GM23338 (cell line): ENCODE measurements at regions not wholly inside any gene's neighbourhood (a gene's known extent, or its start where the extent isn't known, plus 50 kb on each side); places are given as distances from the start of the nearest gene placed in this dataset.

Experiments used
- ATAC-seq: fragments of 200-7000 bp; cut with Tn5 transposase; 3 replicates; pipeline ENCODE4 v1.9.1; 2020
- DNase-seq: peaks from one replicate; pipeline ENCODE4 v3.0.0-alpha.2; 2015; ENCODE audit warnings: low spot score
- H2AFZ ChIP-seq: fragments of 200-600 bp; sonication (generic); 2 replicates; pipeline ENCODE4 v1.8.0; 2016; ENCODE audit warnings: antibody characterized with exemption, mild to moderate bottlenecking, moderate library complexity
- H3F3A ChIP-seq: fragments of 200-600 bp; sonication (generic); replicated peaks from 2 replicates; pipeline ENCODE4 v1.8.0; 2017; ENCODE audit warnings: antibody characterized with exemption, mixed run types, low read depth
- H3K27ac ChIP-seq: fragments of 200-600 bp; sonication (generic); 2 replicates; pipeline ENCODE4 v1.6.1; 2016; ENCODE audit warnings: low read depth
- H3K27me3 ChIP-seq: fragments of 200-600 bp; sonication (generic); 2 replicates; pipeline ENCODE4 v1.8.0; 2016; ENCODE audit warnings: mild to moderate bottlenecking, mixed run types, moderate library complexity; ENCODE audit not compliant: insufficient read depth
- H3K36me3 ChIP-seq: fragments of 200-600 bp; sonication (generic); 2 replicates; pipeline ENCODE4 v1.8.0; 2016; ENCODE audit warnings: mild to moderate bottlenecking; ENCODE audit not compliant: insufficient read depth
- H3K4me1 ChIP-seq: fragments of 200-600 bp; sonication (generic); 2 replicates; pipeline ENCODE4 v1.8.0; 2016; ENCODE audit warnings: mild to moderate bottlenecking, moderate library complexity; ENCODE audit not compliant: insufficient read depth
- H3K4me2 ChIP-seq: fragments of 200-600 bp; sonication (generic); 2 replicates; pipeline ENCODE4 v1.7.1; 2017; ENCODE audit warnings: mixed run types
- H3K4me3 ChIP-seq: fragments of 200-600 bp; sonication (generic); 2 replicates; pipeline ENCODE4 v1.6.1; 2016; ENCODE audit warnings: mixed run types
- H3K79me2 ChIP-seq: fragments of 200-600 bp; sonication (generic); replicated peaks from 2 replicates; pipeline ENCODE4 v1.8.0; 2017; ENCODE audit warnings: mild to moderate bottlenecking; ENCODE audit not compliant: insufficient read depth
- H3K9me2 ChIP-seq: fragments of 200-600 bp; sonication (generic); 2 replicates; pipeline ENCODE4 v1.8.0; 2017; ENCODE audit not compliant: insufficient read depth
- H4K20me1 ChIP-seq: fragments of 200-600 bp; sonication (generic); replicated peaks from 2 replicates; pipeline ENCODE4 v1.8.0; 2017; ENCODE audit warnings: mild to moderate bottlenecking; ENCODE audit not compliant: insufficient read depth
- H3K27ac Mint-ChIP-seq: 2 replicates; pipeline ENCODE4 v1.8.0; 2020; ENCODE audit warnings: inconsistent platforms, mild to moderate bottlenecking, moderate library complexity, mixed read lengths
- H3K27me3 Mint-ChIP-seq: 3 replicates; pipeline ENCODE4 v1.8.0; 2022; ENCODE audit warnings: low read depth, mild to moderate bottlenecking, moderate library complexity, mixed read lengths, inconsistent platforms; ENCODE audit not compliant: insufficient read depth, poor library complexity
- H3K36me3 Mint-ChIP-seq: 3 replicates; pipeline ENCODE4 v1.8.0; 2021; ENCODE audit warnings: low read depth, mild to moderate bottlenecking, inconsistent platforms, moderate library complexity, mixed read lengths
- H3K4me1 Mint-ChIP-seq: 3 replicates; pipeline ENCODE4 v1.8.0; 2020; ENCODE audit warnings: mild to moderate bottlenecking, inconsistent platforms, mixed read lengths
- H3K4me3 Mint-ChIP-seq: 3 replicates; pipeline ENCODE4 v1.8.0; 2021; ENCODE audit warnings: moderate library complexity, mild to moderate bottlenecking, inconsistent platforms, mixed read lengths
- H3K9me3 Mint-ChIP-seq: 3 replicates; pipeline ENCODE4 v1.8.0; 2020; ENCODE audit warnings: moderate library complexity, mild to moderate bottlenecking, inconsistent platforms, mixed read lengths
- CREB1 ChIP-seq: fragments of 250-450 bp; sonication (Bioruptor Pico); IDR thresholded peaks from 2 replicates; pipeline ENCODE4 v1.5.0; 2020; ENCODE audit warnings: low read depth, mild to moderate bottlenecking, moderate library complexity
- EZH2 ChIP-seq: fragments of 200-600 bp; sonication (generic); IDR thresholded peaks from one replicate; pipeline ENCODE4 v1.8.0; 2017; ENCODE audit warnings: antibody characterized with exemption, mild to moderate bottlenecking, low read depth; ENCODE audit not compliant: unreplicated experiment
- JUNB ChIP-seq: IDR thresholded peaks from one replicate; pipeline ENCODE4 v1.6.1; 2016; ENCODE audit warnings: antibody characterized with exemption; ENCODE audit not compliant: unreplicated experiment
- STAT1 ChIP-seq: IDR thresholded peaks from one replicate; pipeline ENCODE4 v1.6.1; 2016; ENCODE audit warnings: antibody characterized with exemption; ENCODE audit not compliant: unreplicated experiment
- ZNF331 ChIP-seq: fragments of 250-450 bp; sonication (Bioruptor Pico); IDR thresholded peaks from 2 replicates; pipeline ENCODE4 v1.5.0; 2020; ENCODE audit warnings: low read depth, mild to moderate bottlenecking, moderate library complexity
- TF ChIP-seq, protein P1 (sequence below), 2 experiments: fragments of 200-600 bp in 1 of 2; sonication (generic) in 1 of 2; conservative IDR thresholded peaks; 2 replicates each; pipeline versions ENCODE4 v1.5.1 to v1.6.1; 2016 to 2017; ENCODE audit warnings: antibody characterized with exemption in 2 of 2, low read depth in 2 of 2, mild to moderate bottlenecking in 2 of 2, moderate library complexity in 1 of 2
- TF ChIP-seq, protein P2 (sequence below): IDR thresholded peaks from 2 replicates; pipeline ENCODE4 v1.6.1; 2016; ENCODE audit warnings: antibody characterized with exemption
- TF ChIP-seq, protein P3 (sequence below): IDR thresholded peaks from one replicate; pipeline ENCODE4 v1.6.1; 2018; ENCODE audit warnings: antibody characterized with exemption; ENCODE audit not compliant: unreplicated experiment

DNA sequence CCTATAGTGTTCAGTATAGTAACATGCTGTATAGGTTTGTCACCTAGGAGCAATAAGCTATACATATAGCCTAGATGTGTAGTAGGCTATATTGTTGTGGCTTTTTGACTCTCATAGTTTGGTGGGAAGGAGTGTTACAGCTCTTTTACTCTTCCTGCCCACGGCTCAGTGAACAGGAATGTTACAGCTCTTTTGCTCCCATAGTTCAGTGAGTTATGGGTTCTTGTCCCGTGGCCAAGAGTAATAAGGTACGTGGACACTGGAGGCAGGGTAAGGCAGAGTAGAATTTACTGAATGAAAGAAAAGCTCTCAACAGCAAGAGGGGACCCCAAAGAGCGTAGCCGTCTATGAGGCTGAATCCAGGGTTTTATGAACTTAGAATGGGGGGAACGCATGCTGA, 734.3 kb downstream of the ADGRL2 start:
- no peak for ATAC-seq

More for the DNA sequence above, 734.3 kb downstream of the ADGRL2 start:
- Histone ChIP-seq H3K79me2 (no peaks in the 10 kb centered on the region), H3K4me3 (no peak overlapping the region), H3K9me2 (peaks cover 22% of the 10 kb centered on the region), H2AFZ (no peak overlapping the region), H3K27ac (no peak overlapping the region), H4K20me1 (no peaks in the 10 kb centered on the region), H3K4me2 (no peak overlapping the region), H3F3A (no peaks in the 10 kb centered on the region), H3K4me1 (peaks cover 12% of the 10 kb centered on the region; the same call in 1 of the 2 replicates), H3K27me3 (no peaks in the 10 kb centered on the region), H3K36me3 (peaks cover 10% of the 10 kb centered on the region; the same call in 1 of the 2 replicates)
- no peak for DNase-seq
- Mint-ChIP-seq H3K4me3 (no peak overlapping the region), H3K9me3 (peaks cover 18% of the 10 kb centered on the region), H3K27ac (no peak overlapping the region), H3K27me3 (no peaks in the 10 kb centered on the region), H3K36me3 (peaks cover 12% of the 10 kb centered on the region), H3K4me1 (no peaks in the 10 kb centered on the region)
- TF ChIP-seq JUNB (no peak), ZNF331 (CRISPR knock-in tag) (no peak), STAT1 (no peak), EZH2 (no peak), CREB1 (CRISPR knock-in tag) (no peak)
- TF ChIP-seq, protein P1, sequence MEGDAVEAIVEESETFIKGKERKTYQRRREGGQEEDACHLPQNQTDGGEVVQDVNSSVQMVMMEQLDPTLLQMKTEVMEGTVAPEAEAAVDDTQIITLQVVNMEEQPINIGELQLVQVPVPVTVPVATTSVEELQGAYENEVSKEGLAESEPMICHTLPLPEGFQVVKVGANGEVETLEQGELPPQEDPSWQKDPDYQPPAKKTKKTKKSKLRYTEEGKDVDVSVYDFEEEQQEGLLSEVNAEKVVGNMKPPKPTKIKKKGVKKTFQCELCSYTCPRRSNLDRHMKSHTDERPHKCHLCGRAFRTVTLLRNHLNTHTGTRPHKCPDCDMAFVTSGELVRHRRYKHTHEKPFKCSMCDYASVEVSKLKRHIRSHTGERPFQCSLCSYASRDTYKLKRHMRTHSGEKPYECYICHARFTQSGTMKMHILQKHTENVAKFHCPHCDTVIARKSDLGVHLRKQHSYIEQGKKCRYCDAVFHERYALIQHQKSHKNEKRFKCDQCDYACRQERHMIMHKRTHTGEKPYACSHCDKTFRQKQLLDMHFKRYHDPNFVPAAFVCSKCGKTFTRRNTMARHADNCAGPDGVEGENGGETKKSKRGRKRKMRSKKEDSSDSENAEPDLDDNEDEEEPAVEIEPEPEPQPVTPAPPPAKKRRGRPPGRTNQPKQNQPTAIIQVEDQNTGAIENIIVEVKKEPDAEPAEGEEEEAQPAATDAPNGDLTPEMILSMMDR (conservative IDR thresholded peaks at IDR 0.05; ENCODE audit: low read depth in 2 of 2): no peak
- TF ChIP-seq, protein P2, sequence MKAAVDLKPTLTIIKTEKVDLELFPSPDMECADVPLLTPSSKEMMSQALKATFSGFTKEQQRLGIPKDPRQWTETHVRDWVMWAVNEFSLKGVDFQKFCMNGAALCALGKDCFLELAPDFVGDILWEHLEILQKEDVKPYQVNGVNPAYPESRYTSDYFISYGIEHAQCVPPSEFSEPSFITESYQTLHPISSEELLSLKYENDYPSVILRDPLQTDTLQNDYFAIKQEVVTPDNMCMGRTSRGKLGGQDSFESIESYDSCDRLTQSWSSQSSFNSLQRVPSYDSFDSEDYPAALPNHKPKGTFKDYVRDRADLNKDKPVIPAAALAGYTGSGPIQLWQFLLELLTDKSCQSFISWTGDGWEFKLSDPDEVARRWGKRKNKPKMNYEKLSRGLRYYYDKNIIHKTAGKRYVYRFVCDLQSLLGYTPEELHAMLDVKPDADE: no peak
- TF ChIP-seq, protein P3, sequence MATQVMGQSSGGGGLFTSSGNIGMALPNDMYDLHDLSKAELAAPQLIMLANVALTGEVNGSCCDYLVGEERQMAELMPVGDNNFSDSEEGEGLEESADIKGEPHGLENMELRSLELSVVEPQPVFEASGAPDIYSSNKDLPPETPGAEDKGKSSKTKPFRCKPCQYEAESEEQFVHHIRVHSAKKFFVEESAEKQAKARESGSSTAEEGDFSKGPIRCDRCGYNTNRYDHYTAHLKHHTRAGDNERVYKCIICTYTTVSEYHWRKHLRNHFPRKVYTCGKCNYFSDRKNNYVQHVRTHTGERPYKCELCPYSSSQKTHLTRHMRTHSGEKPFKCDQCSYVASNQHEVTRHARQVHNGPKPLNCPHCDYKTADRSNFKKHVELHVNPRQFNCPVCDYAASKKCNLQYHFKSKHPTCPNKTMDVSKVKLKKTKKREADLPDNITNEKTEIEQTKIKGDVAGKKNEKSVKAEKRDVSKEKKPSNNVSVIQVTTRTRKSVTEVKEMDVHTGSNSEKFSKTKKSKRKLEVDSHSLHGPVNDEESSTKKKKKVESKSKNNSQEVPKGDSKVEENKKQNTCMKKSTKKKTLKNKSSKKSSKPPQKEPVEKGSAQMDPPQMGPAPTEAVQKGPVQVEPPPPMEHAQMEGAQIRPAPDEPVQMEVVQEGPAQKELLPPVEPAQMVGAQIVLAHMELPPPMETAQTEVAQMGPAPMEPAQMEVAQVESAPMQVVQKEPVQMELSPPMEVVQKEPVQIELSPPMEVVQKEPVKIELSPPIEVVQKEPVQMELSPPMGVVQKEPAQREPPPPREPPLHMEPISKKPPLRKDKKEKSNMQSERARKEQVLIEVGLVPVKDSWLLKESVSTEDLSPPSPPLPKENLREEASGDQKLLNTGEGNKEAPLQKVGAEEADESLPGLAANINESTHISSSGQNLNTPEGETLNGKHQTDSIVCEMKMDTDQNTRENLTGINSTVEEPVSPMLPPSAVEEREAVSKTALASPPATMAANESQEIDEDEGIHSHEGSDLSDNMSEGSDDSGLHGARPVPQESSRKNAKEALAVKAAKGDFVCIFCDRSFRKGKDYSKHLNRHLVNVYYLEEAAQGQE: no peak
